Left ventricle myocardium superior (tissue), 1 donor: ENCODE measurements at regions not wholly inside any gene's neighbourhood (a gene's known extent, or its start where the extent isn't known, plus 50 kb on each side); places are given as distances from the start of the nearest gene placed in this dataset.

ENCODE experiments used
- ATAC-seq: fragments of 200-7000 bp; cut with Tn5 transposase; one replicate; pipeline ENCODE4 v1.9.1; 2020; ENCODE audit warnings: mild to moderate bottlenecking, moderate library complexity
- DNase-seq: peaks from one replicate; pipeline ENCODE4 v3.0.0-alpha.2; 2020
- intact Hi-C: fragments of 100-400 bp; cut with micrococcal nuclease; formaldehyde crosslinking; loops from one replicate; pipeline ENCODE4 v1.11.0; 2022
- donor health status: DM: no; HTN: yes; CAD: no; lungs with severe emphysema.

DNA sequence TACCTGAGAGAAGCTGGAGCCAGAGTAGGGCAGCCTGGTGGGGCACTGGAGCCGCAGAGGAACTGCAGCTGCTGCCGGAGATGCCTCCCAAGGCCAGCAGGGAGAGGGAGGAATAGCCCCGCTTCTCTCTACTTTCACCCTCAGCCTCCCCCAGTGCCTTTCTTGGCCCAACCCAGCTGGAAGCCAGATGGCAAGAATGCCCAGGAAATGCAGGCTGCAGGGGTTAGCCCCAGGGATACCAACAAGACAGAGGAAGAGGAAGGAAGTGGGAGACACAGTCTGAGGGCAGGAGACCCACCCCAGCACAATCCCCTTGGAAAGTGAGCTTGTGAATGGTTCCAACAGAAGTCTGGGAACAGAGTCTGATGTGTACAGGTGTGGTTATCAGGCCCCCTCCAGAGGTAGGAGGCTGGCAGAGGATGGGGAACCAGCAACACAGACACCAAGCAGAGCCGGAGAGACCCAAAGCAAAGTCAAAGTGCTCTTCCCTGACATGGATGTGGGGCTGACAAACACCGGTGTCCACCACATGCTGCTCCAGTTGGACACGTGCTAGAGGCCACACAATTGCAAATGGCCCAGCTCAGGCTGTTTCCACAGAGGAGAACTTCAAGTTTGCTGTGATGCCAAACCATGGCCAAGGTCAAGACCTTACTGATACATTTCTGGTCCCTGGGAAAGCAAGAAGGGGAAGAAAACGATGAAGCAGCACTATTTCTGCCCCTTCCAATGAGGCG lies 418.8 kb upstream of the PROK2 start:
- no peak for DNase-seq
- no peak for ATAC-seq
- intact Hi-C loops, result no loop called here

DNA sequence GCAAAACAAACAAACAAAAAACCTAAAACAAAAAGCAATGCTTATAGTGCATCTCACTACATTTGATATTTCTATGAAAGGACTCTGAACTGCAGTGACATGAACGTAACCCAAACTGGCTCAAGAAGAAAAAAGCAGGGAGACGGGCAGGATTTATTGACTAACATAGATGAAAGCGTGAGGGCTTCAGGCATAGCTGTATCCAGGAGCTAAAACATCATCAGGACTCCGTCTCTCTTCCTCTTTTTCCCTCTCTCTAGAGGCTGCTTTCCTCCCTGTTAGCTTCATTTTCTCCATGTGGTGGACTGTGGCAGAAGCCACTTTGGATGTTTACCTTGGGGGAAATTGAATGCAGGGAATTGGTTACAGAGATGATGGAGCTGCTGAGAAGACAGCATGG lies 418.2 kb upstream of the PROK2 start:
- DNase-seq (no peak), ATAC-seq (no peak)
- intact Hi-C loops, result no loop called here

GRCh38 chr3:72200332-72200731 lies 415.4 kb upstream of the PROK2 start:
- intact Hi-C loops, result no loop called here
- DNase-seq (no peak), ATAC-seq (no peak)

DNA sequence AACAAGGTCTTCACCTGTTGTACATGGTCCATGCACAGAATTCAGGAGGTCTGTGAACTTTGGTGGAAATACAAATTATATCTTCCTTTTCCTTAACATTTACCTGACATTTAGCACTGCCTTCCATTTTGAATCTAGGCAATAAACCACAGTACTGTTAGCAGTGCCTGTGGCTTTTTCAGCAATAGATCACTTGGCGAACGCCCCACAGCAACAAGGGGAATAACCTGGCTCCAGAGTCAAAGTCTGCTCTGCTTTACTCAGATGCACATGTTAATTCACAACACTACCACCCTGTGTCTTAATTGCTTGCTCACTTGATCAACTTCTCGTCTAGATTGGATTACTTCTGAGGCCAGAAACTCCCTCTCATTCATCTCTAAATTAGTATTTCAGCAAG lies 414.6 kb upstream of the PROK2 start:
- no peak for DNase-seq

GRCh38 chr3:72196377-72196929 lies 411.5 kb upstream of the PROK2 start:
- ATAC-seq (no peak), DNase-seq (no peak)
- intact Hi-C loops, result no loop called here

More for the DNA sequence above, 414.6 kb upstream of the PROK2 start:
- intact Hi-C loops, result no loop called here
- no peak for ATAC-seq

GRCh38 chr3:72195895-72196294 lies 410.9 kb upstream of the PROK2 start:
- ATAC-seq (no peak), DNase-seq (no peak)
- intact Hi-C loops, result no loop called here

DNA sequence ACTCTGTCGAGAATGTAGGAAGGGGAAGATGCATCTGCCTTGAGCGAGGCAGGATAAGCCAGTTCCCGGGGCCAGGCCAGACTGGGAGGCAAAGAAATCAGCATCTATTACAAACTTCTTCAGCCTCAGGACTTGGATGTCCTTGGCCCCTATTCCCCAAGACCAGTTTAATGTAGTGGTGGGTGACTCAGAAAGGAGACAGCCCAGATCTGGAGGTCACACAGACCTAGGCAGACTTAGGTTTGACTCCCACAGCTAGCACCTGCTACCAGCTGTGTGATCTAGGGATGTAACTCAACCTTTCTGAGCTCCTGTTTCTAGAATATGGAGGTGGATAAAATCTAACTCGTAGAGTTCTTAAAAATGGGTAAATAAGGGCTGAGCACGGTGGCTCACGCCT lies 409.5 kb upstream of the PROK2 start:
- DNase-seq (no peak), ATAC-seq (no peak)
- intact Hi-C loops, result no loop called here

DNA sequence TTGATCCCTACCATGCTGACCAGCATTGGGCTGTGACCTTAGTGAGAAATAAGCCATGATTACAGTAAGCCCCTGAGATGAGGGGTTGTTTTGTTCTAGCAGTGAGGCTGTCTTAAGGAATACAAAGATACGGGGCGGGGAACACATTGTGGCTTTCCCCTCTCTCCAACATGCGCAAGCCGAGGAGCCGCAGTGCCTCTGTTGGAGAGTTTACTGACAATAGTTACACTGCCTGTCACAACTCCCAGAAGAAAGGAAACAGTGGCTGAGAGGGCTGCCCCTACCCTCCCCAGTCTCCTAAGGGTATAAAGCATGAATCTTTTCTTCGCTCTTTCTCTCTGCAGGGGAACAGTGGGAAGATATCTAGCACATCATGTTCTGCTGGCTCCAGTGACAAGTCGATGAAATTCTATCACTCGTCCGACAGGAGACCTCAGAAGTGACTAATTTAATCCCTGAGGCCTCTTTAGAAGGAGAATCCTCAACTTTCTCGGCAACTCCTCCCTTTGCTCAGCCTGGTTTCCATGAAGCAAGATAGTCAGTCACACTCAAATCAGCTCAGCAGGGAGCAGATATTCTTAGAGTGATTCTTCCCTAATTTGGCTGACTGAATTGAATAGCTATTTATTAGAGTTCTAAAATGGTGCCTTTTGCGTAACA lies 409.0 kb upstream of the PROK2 start:
- DNase-seq (no peak), ATAC-seq (no peak)
- intact Hi-C loops, result no loop called here

- ATAC-seq (no peak), DNase-seq (no peak)
- intact Hi-C loops, result no loop called here
Observed at GRCh38 chr3:72192572-72192971, 407.6 kb upstream of the PROK2 start.

GRCh38 chr3:72191209-72191960 lies 406.4 kb upstream of the PROK2 start:
- DNase-seq (no peak), ATAC-seq (no peak)
- intact Hi-C loops, result no loop called here

DNA sequence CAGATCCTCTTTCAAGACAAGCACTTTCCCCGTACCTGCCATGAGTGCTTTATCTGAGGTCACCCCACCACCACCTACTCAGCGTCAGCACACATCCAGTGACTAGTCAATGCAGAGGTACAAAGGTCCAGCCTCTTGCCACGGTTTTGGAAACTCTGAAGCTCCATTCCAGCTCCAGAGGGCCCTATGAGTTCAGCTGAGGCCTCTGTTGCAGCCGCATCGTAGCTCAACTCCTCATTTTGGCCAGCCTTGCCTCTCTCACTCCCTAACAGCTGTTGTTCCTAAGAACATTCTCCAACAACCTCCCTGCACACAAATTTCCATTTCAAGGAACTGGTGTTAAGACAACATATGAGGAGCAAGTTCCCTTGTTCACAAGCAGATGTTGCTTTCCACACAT lies 405.1 kb upstream of the PROK2 start:
- DNase-seq (no peak), ATAC-seq (peak; percentile 50)
- intact Hi-C loops, result no loop called here

DNA sequence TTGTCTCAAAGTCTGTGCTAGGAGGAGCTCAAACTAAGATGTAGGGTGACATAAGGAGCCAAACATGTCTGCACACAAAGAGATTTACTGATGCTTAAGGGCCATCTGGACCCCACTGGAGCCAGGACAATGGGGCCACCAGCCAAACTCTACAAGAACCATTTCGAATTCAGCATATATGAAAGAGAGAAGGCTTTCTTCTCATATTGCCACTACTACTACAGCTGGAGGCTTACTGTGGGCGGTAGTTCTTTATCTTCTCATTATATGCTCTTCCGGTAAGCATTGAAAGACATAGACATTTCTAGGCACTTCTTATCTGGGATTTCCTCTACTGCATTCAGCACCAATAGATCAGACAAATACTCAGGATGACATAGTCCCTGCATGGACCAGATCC lies 404.4 kb upstream of the PROK2 start:
- intact Hi-C loops, result no loop called here
- ATAC-seq (no peak), DNase-seq (no peak)

- DNase-seq (no peak), ATAC-seq (no peak)
- intact Hi-C loops, result no loop called here
Observed at GRCh38 chr3:72188536-72188935, 403.6 kb upstream of the PROK2 start.

- DNase-seq (no peak), ATAC-seq (no peak)
- intact Hi-C loops, result no loop called here
Observed at GRCh38 chr3:72187131-72187530, 402.2 kb upstream of the PROK2 start.

- intact Hi-C loops, result no loop called here
- DNase-seq, result no peak
- ATAC-seq, result no peak
Observed at GRCh38 chr3:72186400-72186855, 401.5 kb upstream of the PROK2 start.

DNA sequence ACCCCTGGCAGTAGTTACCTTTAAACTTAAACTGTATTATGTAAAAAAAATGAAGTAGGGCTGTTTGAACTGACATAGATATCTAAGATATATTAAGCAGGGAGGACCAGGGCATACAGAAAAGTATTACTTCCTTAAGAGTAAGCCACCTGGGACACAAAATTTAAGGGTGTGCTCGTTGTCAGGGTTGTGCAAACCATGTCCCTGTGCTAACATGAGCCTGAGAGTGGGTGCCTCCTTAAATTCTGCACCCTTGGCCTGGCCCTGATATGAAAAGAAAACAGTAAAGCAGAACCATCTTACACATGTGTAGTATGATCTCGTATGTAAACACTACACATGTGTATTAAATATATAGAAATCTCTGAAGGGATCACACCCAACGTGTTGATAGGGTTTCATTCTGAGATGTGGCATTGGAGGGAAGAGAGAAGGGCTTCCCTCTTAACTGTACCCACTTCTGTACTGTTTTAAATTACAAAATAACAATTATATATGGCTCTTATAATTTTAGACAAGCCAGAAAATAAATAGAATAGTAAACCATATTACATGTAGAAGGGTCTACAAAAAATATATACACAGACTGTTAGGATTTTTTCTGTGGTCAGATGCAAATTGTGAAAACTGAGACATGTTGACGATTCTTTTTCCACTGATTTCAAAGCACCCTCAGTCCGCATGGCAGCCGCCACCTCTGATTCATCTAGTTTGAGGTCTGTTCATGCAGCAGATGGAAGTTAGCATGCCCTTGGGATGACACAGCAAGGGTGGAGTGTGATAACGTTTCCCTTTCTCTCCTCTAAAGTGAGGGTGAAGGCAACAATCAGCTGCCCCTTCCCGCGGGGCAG lies 400.8 kb upstream of the PROK2 start:
- no peak for ATAC-seq
- intact Hi-C loops, result no loop called here
- DNase-seq, result no peak

DNA sequence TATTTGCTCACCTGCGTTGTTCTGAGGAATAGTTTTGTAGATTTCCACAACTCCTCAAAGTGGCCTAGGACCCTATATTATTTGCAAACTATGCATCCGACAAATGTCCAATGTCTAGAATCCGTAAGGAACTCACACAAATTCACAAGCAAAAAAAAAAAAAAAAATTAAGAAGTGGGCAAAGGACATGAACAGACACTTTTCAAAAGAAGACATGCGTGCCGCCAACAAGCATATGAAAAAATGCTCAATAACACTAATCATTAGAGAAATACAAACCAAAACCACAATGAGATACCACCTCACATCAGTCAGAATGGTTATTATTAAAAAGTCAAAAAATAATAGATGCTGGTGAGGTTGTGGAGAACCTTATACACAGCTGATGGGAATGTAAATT lies 398.5 kb upstream of the PROK2 start:
- no peak for ATAC-seq
- no peak for DNase-seq
- intact Hi-C loops, result no loop called here

GRCh38 chr3:72182206-72182605 lies 397.3 kb upstream of the PROK2 start:
- no peak for ATAC-seq
- no peak for DNase-seq
- intact Hi-C loops, result no loop called here

- intact Hi-C loops, result no loop called here
- ATAC-seq (no peak), DNase-seq (no peak)
Observed at GRCh38 chr3:72181251-72181650, 396.3 kb upstream of the PROK2 start.
